NAMALWA (cell line): ENCODE measurements at regions not wholly inside any gene's neighbourhood (a gene's known extent, or its start where the extent isn't known, plus 50 kb on each side); places are given as distances from the start of the nearest gene placed in this dataset.
A peak's percentile ranks its signal among the peaks of the same experiment; 100 is the strongest.

ENCODE experiments used
- DNase-seq: peaks from one replicate; pipeline ENCODE4 v3.0.0-alpha.2; 2015; ENCODE audit warnings: low spot score

- DNase-seq = no peak
Measured at GRCh38 chr12:111010061-111010460, 89.7 kb upstream of the MYL2 start.

DNA sequence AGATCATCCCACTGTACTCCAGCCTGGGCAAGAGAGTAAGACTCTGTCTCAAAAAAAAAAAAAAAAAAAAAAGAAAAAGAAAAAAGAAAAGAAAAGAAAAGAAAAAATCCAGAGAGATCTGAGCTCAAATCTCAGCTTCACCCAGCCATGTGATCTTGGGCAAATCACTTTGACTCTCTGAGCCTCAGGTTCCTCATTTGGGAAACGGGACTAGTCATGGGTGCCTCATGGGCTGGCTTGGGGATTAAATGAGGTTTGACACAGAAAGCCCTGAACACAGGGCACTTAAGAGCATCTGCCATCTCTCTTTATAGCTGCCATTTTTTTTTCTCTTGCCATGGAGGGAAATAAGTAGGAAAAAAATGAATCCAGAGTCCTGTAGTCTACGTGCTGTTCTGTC, 86.2 kb upstream of the MYL2 start:
- no peak for DNase-seq

GRCh38 chr12:110998971-110999370, 78.6 kb upstream of the MYL2 start:
- DNase-seq = no peak

DNA sequence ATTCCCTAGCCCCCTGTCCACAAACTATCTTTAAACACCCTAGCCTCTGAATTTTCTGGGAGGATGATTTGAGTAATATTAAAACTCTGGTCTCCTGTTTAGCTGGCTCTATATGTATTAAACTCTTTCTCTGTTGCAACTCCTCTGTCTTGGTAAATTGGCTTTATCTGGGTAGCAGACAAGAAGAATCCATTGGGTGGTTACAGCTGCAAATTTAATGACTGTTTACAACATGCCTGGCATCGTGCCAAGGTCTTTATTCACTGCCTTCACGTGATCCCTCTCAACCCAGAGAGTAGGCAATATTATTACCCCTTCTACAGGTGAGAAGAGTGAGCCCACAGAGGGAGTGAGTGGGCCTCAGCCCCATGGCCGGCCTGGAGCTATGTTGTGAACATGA, 77.8 kb upstream of the MYL2 start:
- DNase-seq = peak; percentile 35

- DNase-seq = no peak
Measured at GRCh38 chr12:110996415-110996814, 76.0 kb upstream of the MYL2 start.

- DNase-seq = no peak
Measured at GRCh38 chr12:110995615-110996014, 75.2 kb upstream of the MYL2 start.

- no peak for DNase-seq
Measured at GRCh38 chr12:110995016-110995415, 74.6 kb upstream of the MYL2 start.

DNA sequence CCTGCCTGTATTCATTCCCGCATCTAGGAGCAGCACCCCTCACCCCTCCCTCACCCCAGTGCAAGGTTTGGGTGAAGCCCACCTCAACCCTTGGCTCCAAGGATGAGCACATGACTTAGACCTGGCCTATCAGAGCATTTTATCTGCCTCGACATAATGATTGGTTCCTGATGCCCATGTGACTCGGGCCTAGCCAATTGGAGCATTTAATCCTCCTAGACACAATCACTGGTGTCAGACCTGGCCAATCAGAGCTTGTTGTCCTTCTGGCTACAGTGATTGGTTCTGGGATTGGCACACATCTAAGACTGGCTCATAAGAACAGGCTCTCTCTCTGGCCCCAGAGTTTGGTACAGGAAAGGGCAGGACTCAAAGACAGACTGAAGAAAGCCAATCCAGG, 73.1 kb upstream of the MYL2 start:
- DNase-seq = peak; percentile 61

GRCh38 chr12:110992909-110993308, 72.5 kb upstream of the MYL2 start:
- no peak for DNase-seq

- no peak for DNase-seq
Measured at GRCh38 chr12:110983811-110984210, 63.4 kb upstream of the MYL2 start.

GRCh38 chr12:110972866-110973265, 52.5 kb upstream of the MYL2 start:
- DNase-seq = no peak

DNA sequence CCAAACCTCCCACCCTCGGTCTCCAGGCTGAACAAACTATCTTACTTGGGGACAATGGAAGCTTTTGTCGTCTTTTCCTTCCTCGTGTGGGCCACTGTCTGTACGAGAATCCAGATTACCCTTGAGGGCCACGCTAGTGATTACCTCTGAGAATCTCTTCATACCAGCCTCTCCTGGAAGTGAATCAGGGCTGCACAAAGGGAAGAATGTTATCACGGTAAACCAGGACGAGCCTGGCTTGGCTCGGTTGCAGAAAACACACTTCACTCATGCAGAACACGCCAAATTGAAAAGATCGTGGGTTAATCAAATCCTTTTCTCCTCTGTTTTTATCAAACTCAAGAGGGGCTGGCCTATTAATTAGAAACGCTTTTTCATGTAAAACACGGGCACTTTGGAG, 51.6 kb upstream of the MYL2 start:
- no peak for DNase-seq

GRCh38 chr12:110971189-110971920, 51.0 kb upstream of the MYL2 start:
- DNase-seq = no peak
